HG03108 (cell line): ENCODE measurements at regions not wholly inside any gene's neighbourhood (a gene's known extent, or its start where the extent isn't known, plus 50 kb on each side); places are given as distances from the start of the nearest gene placed in this dataset.
"Not testable (repeated sequence)": the region's sequence is repeated elsewhere in the genome, so short reads cannot be mapped to it uniquely, and the experiment has no call there.

Experiments
- ATAC-seq: cut with Tn5 transposase; IDR thresholded peaks from one replicate; pipeline ENCODE4 v1.9.1; 2021; ENCODE audit warnings: moderate library complexity; ENCODE audit not compliant: unreplicated experiment

DNA sequence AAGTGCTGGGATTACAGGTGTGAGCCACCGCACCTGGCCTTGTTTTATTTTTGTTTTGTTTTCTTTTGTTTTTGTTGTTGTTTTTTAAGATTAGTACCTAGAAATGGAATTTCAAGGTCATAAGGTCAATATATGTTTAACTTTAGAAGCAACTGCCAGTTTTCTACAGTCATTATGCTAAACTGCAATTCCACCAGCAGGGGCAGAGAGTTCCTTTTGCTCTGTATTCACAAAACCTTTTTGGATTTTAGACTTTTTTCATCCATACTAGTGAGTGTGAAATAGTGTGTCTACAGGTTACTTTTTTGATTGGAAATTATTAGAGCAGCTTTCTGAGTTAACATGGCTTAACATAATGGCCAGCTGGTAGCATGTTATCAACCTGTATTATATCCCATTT is 580.6 kb downstream of the TRIML1 start:
- no peak for ATAC-seq

DNA sequence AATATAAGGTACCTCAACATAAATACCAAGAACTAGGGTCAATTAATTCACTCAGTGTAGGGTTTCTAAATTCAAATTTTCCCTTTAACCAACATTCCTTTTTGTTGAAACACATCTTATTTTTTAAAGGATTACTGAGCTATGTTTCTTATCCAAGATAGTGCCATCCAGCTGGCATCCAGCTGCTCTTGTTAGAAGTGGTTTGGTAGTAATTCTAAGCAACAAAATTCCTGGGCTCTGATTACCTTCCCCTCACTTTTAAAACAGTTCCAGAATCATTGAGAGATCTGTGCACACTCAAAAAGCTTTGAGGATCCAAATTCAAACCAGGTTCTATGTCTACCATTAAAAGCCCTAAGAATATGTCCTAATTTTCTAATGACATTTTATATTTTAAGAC is 583.7 kb downstream of the TRIML1 start:
- ATAC-seq = no peak

DNA sequence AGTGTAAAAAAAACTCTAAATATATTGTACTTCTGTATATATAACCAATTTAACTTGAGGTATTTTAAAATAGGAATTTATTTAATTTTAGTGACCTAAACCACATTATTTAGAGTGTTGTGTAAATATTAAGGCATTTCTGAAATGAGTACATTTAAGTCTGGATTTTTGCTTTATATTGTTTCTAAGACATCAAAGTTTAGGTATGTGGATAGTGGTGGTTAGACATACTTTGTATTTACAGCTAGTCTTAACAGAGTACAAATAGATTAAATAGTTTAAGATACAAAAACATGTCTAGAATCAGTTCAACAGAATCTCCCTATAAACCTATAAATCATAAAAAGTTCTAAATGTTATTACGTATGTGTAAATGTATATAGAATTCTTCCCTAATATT is 588.5 kb downstream of the TRIML1 start:
- no peak for ATAC-seq

DNA sequence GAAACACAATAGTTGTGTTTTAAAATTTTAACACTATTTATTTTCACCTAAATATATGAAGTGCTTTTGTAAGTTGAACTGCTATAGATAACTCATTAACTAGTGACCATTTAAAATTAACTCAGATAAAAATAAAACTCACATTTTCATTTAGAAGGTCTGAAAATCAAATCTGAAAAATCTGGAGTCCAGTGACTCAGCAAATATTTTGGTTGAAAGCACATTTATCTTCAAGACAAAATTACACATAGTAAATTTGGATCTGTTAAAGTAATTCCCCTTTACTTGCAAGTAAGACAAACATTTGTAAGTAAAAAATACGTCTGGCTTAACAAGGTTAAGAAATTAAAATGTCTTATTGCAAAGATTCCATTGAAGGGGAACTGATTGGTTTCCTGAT is 589.1 kb downstream of the TRIML1 start:
- ATAC-seq = no peak

DNA sequence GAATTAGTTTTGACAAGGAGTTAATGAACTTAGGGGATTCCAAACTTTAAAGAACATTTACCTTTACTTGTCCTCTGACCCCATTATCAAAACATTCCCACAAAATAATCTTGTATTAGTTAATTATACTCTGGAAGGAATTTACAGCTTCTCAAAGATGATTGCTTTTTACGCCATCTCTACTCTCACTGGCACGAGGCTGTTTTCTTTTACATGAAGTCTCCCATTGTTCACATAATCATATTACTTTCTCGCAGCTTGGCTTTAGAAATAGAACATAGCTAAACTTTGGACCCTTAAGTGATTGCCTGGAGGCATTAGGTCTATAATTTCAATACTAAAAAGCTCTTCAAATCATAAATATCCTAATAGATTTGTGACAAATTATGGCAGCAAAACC is 592.9 kb downstream of the TRIML1 start:
- no peak for ATAC-seq

DNA sequence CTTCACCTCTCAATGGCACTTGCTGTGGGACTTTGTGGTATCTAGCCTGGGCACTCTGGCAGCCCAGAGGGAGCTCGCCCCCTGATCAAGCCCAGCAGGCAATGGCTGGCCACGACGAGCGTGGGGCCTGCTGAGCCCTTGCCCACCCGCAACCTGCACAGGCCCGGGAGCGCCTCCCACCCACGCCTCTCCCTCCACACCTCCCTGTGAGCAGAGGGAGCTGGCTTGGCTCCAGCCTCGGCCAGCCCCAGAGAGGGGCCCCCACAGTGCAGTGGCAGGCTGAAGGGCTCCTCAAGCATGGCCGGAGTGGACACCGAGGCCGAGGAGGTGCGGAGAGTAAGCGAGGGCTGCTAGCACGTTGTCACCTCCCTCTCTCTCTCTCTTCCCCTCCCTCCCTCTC is 595.8 kb downstream of the TRIML1 start:
- no peak for ATAC-seq

DNA sequence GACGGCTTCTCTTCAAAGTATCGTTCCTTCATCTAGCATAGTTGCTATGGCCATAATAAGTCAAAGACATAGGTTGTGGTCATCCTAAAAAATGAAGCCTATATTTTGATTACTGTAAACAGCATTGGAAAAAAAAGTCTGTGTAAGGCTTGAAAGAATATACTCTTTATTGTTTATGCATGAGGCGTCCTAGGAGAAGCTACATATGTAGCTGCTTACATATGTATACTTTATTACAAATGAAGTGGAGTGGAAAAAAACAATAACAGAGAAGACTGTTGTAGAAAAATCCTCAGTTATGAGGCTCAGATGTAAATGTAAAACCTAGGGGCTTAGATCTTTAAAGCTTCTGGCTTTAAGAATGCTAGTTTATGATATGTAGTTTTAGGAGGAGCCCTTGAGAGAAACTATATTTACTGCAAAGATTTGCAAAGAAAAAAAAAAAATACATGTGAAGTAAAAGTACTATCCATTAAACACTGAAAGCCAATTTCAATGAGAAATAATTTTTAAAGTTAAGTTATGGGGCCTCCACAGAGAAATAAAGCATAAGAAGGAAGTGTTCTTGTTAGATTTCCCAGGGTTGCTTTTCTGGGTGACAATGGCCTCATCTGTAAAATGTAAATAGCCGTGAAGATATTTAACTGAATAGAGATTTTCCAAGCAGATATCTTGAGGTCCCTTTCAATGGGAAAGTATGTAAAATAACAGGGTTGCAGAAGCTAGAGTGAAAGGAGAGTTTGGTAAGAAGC is 598.2 kb downstream of the TRIML1 start:
- no peak for ATAC-seq

DNA sequence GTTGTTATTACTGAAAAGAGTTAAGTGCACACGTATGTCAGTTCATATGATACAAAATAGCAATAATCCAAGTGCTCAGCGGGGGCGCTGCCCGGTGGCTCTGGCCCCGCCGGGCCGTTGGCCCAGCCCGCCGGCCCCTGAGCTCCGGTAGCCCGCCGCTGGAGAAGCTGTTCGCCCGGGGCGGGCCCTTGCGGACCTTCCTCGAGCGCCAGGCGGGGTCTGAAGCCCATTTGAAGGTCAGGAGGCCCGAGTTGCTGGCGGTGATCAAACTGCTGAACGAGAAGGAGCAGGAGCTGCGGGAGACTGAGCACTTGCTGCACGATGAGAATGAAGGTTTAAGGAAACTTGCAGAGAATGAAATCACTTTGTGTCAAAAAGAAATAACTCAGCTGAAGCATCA is 599.0 kb downstream of the TRIML1 start:
- ATAC-seq = peak; percentile 54

DNA sequence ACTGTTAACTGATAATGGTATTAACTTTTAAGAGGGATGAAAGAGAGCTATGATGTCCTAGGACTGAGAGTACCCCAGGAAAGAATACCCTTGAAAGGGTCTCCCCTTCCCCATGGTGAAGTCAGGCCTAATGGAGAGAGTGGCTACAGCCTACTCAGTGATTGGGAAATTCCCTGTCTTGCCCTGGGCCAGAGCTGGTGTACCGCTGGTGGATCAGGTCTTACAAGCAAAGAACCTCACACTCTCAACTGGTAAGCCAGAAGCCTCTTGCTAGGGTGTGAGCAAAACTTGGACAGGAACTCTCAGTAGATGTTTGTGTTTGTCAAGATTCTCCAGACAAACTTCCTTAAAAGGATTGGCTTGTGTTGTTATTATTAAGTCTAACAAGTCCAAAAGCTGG is 600.9 kb downstream of the TRIML1 start:
- not testable (repeated sequence) for ATAC-seq

DNA sequence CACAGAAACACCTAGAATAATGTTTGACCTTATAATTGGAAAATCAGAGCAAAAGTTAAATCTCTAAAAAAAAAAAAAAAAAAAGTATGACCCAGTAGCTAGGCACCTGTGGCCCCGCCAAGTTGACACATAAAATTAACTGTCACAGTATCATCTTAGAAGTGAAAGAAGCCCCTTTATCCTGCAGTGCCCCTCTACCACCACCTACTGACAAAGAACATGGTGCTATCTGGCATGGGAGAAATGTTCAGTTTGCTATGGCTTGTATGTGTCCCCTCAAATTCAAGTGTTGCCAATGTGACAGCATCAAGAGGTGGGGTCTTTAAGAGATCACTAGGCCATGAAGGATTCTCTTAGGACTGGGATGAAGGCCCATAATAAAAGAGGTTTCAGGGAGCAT is 601.5 kb downstream of the TRIML1 start:
- not testable (repeated sequence) for ATAC-seq

DNA sequence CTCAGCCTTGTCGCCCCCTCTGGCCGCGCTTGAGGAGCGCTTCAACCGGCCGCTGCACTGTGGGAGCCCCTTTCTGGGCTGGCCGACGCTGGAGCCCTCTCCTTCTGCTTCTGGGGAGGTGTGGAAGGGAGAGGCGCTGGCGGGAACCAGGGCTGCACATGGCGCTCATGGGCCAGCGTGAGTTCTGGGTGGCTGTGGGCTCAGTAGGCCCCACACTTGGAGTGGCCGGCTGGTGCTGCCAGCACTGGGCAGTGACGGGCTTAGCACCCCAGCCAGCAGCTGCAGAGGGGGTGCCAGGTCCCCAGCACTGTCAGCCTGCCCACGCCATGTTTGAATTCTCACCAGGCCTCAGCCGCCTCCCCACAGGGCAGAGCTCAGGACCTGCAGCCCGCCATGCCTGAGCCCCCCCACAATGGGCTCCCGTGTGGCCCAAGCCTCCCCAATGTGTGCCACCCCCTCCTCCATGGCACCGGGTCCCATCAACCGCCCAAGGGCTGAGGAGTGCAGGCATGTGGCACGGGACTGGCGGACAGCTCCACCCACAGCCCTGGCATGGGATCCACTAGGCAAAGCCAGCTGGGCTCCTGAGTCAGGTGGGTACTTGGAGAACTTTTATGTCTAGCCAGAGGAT is 615.2 kb downstream of the TRIML1 start:
- no peak for ATAC-seq

DNA sequence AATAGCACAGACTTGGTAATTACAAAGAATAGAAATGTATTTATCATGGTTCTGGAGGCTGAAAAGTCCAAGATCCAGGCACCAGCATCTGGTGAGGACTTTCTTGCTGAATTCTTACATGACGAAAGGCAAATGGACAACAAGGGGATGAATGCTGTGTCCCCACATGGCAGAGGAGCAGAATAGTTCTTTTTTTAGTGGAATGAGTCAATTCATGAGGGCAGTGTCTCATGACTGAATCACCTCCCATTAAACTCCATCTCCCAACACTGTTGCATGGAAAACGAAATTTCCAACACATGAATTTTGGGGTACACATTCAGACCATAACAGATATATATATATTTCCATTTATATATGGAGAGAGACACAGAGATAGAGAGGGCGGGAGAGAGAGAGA is 628.3 kb downstream of the TRIML1 start:
- ATAC-seq = no peak

DNA sequence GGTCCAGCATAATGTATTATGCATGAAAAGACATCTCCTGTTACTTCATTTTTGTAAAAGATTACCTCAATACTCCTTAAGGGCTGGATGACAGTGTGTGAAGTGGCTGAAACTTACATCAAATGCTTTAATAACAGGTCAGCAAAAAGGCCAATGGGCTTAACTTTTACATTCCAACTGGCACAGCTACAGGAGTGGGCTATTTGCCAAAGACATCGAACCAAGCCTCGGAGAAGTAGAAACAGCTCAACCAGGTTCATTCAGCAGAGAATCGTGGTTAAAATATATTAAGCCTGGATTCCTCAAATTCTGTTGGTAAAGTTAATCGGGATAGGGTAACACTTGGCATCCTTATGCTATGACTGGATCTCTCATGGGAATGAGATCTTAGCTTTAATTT is 639.7 kb downstream of the TRIML1 start:
- no peak for ATAC-seq

DNA sequence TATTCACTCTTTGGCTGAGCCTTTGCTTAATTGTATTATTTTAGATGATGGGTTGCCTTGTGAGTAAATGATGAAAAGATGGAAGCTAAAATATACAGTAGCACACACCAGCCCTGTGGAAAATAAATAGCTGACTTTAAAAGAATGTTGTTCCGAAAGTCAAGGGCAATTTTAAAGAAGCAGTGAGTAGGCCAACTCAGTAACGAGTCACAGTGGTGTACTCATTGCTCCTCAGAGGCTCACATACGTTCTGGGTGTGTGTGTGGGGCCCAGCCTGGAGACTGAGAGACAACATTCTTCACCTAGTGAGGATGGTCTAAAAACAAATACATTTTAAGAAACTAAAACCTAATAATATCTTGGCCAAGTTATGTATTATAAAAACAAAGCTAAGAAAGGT is 640.3 kb downstream of the TRIML1 start:
- no peak for ATAC-seq

DNA sequence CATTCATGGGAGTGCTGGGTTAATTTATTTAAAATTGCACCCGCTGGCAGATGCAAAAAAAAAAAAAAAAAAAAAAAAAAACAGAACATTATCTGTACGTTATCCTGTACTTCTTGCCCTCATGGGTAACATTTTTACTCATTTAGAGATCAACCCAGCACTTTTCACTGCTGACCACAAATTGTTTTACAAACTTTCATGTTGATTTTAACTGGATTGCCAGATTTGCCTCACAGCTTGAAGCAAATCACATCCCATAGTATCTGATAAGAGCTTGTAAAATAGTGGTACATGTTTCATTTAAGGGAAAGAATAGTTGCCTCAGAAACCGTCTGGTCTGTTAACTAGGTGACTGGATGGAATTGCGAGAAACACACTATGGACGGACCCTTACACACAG is 640.8 kb downstream of the TRIML1 start:
- no peak for ATAC-seq

DNA sequence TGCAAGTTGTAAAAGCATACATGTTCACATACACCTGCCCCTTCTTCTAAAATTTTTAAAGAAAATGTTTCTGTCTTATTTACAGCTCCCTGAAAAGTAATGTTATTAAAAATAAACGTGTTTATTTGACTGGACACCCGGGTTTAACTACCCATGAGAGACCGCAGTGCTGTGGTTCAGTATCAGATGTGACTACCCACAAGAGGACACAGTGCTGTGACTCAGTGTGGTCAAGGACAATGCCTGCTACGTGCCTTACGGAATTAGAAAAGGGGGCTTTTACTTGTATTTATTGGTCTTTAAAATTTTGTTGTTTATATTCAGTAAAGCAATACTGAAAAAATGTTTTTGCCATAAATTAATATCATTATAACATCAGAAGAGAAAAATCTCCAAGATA is 641.4 kb downstream of the TRIML1 start:
- no peak for ATAC-seq

DNA sequence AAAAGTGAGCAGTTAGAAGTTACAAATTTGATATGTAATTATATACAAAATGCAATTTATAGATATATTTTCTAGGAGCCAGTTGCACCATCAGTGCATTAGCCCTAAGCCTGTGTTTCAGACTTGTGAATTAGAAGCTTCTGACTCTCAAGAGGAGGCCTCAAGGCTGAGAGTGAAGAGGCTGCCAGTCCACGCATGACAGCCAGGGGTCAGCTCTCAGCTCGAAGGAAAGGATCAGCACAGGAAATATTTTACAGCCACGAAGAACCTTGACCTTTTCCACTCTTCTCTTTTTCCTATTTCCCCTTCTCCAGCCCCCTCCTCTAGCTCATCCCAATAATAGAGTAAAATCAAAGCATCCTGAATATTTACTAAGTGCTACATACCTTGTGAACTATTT is 642.4 kb downstream of the TRIML1 start:
- ATAC-seq = no peak

DNA sequence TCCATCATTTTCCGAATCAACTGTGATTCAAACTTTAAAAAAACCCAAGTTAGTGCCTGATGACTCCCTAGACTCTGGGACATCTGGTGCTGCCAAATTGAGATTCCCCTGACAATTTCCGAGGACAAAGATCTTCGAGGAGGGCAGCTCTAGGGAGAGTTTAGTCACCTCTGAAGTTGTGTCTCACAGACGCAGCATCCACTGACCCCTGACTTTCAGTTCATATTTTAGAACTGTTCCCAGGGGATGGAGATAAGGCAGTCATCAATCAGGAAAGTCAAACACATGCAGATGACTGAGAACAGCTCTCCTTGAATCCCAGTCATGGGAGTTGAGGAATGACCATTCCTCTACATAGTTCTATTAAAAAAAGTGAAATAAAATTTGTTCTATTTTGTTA is 643.9 kb downstream of the TRIML1 start:
- ATAC-seq = no peak

DNA sequence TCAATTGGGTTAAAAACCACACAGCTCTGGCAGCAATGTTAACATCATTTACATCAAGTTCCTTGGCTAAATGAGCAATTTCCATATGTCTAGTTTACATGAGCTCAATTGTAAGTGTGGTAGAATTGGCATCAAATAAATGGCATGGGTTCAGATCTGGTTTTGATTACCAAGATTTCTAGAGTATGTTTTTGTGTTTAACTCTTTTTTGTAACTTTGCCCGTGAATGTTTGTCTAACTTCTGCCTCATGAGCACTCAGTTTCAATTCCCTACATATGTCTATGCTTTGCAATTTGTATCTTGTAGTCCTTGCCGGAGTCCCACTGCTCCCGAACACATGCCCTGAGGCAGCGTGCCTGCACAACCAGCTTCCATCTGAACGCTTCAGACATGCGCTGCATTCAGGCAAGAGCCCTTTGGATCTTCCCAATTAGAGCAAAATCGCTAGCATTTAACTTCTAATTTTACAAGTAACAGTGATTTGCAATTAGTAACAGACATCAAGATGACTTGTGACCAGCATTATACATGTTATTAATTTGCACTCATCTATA is 644.4 kb downstream of the TRIML1 start:
- ATAC-seq = no peak

DNA sequence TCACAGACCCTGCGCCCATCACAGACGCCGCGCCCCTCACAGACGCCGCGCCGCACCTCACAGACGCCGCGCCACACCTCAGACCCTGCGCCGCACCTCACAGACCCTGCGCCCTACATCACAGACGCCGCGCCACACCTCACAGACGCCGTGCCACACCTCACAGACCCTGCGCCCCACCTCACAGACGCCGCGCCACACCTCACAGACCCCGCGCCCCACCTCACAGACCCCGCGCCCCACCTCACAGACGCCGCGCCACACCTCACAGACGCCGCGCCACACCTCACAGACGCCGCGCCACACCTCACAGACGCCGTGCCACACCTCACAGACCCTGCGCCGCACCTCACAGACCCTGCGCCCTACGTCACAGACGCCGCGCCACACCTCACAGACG is 657.4 kb downstream of the TRIML1 start:
- not testable (repeated sequence) for ATAC-seq

DNA sequence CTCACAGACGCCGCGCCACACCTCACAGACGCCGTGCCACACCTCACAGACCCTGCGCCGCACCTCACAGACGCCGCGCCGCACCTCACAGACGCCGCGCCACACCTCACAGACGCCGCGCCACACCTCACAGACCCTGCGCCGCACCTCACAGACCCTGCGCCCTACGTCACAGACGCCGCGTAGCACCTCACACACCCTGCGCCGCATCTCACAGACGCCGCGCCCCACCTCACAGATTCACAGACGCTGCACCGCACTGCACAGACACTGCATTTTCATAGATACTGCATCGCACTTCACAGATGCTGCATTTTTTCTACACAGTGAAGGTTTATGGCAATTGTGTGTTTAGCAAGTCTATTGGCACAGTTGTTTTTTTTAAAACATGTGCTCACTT is 657.8 kb downstream of the TRIML1 start:
- not testable (repeated sequence) for ATAC-seq

DNA sequence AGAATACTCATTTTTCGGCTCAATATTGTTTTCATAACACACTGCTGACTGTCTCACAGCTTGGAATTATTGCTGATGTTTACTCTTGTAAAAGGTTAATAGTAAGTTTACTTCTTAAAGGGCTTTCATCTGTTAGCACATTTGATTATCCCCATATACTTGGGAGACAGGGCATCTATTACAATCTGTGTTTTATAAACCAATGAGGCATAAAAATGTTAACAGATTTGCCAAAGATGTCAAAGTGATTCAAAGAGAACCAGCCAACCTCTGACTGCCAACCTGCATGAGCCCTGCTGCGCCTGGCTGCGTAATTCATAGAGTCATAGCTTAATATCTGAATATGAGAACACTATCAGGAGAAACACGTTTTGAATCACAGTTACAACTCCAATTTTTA is 665.6 kb downstream of the TRIML1 start:
- ATAC-seq = no peak

DNA sequence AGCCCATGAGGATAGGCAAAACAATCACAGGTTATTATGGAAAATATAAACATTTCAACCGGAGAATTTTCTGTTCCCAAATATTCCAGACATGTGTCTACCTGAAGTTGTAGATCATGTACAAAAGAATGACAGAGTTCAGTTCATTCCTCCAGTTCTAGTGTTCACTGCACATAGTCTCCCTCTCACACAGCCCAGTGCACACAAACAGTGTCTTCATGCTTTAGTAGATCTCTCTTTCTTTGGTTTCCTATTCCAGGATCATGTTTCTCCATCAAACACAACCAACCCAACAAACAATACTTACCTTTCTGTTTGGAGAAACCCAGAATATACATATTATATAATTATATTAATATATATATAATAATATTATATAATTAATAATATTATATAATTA is 671.9 kb downstream of the TRIML1 start:
- no peak for ATAC-seq
